ENCODE measurements at regions not wholly inside any gene's neighbourhood (a gene's known extent, or its start where the extent isn't known, plus 50 kb on each side); places are given as distances from the start of the nearest gene placed in this dataset.

- no peak for TF ChIP-seq POLR2A (IDR thresholded peaks at IDR 0.05)
- TF ChIP-seq POLR2AphosphoS5 (IDR thresholded peaks at IDR 0.05) = no peak
- TF ChIP-seq CTCF (IDR thresholded peaks at IDR 0.05) = no peak
Measured at GRCh38 chr3:27844052-27844675, 122.0 kb upstream of the EOMES start.

All from prostate gland (tissue), 2 donors.